ENCODE measurements at regions not wholly inside any gene's neighbourhood (a gene's known extent, or its start where the extent isn't known, plus 50 kb on each side); places are given as distances from the start of the nearest gene placed in this dataset.

DNA sequence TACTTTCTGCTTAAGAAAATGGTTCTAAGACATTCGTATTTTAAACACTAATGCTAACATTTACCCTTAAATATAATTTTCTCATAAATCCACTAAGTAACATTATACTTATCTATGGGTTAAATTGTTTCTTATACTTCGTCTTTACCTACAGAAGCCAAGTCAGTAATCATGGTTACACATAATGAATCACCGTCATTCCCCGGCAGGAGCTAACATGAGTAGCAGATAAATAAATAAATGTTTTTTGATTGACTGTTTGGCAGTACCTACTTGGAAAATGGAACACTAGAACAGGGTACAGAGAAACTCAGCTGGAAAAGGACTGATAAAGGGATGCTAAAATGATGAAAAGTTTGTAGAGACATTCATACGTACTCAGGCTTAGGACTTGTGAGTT, 430.4 kb downstream of the ACTRT1 start:
- Histone ChIP-seq H3K9me3 (no peaks in the 10 kb centered on the region), H3K4me2 (no peak overlapping the region), H3K27ac (no peak overlapping the region), H3K4me1 (no peaks in the 10 kb centered on the region), H3K4me3 (no peak overlapping the region)
- TF ChIP-seq HOXA7 (CRISPR knock-in tag; IDR thresholded peaks at IDR 0.05): no peak
- TF ChIP-seq EHF (CRISPR knock-in tag; IDR thresholded peaks at IDR 0.05): no peak
- no peak for TF ChIP-seq MAZ (IDR thresholded peaks at IDR 0.05; ENCODE audit: borderline replicate concordance, low read depth, low read length)
- TF ChIP-seq RCOR1 (IDR thresholded peaks at IDR 0.05; ENCODE audit: low read depth, low read length): no peak
- TF ChIP-seq PHF8 (IDR thresholded peaks at IDR 0.05; ENCODE audit: borderline replicate concordance, low read depth): no peak
- no peak for TF ChIP-seq ZFP36 (IDR thresholded peaks at IDR 0.05; ENCODE audit: borderline replicate concordance, partially characterized antibody)
- no peak for TF ChIP-seq ZNF302 (CRISPR knock-in tag; IDR thresholded peaks at IDR 0.05)
- TF ChIP-seq SMC3 (IDR thresholded peaks at IDR 0.05): no peak
- TF ChIP-seq, protein P1, sequence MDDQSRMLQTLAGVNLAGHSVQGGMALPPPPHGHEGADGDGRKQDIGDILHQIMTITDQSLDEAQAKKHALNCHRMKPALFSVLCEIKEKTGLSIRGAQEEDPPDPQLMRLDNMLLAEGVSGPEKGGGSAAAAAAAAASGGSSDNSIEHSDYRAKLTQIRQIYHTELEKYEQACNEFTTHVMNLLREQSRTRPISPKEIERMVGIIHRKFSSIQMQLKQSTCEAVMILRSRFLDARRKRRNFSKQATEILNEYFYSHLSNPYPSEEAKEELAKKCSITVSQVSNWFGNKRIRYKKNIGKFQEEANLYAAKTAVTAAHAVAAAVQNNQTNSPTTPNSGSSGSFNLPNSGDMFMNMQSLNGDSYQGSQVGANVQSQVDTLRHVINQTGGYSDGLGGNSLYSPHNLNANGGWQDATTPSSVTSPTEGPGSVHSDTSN (IDR thresholded peaks at IDR 0.05): no peak
- TF ChIP-seq MYC (IDR thresholded peaks at IDR 0.05; ENCODE audit: borderline replicate concordance, low read length): no peak
- TF ChIP-seq, protein P2, sequence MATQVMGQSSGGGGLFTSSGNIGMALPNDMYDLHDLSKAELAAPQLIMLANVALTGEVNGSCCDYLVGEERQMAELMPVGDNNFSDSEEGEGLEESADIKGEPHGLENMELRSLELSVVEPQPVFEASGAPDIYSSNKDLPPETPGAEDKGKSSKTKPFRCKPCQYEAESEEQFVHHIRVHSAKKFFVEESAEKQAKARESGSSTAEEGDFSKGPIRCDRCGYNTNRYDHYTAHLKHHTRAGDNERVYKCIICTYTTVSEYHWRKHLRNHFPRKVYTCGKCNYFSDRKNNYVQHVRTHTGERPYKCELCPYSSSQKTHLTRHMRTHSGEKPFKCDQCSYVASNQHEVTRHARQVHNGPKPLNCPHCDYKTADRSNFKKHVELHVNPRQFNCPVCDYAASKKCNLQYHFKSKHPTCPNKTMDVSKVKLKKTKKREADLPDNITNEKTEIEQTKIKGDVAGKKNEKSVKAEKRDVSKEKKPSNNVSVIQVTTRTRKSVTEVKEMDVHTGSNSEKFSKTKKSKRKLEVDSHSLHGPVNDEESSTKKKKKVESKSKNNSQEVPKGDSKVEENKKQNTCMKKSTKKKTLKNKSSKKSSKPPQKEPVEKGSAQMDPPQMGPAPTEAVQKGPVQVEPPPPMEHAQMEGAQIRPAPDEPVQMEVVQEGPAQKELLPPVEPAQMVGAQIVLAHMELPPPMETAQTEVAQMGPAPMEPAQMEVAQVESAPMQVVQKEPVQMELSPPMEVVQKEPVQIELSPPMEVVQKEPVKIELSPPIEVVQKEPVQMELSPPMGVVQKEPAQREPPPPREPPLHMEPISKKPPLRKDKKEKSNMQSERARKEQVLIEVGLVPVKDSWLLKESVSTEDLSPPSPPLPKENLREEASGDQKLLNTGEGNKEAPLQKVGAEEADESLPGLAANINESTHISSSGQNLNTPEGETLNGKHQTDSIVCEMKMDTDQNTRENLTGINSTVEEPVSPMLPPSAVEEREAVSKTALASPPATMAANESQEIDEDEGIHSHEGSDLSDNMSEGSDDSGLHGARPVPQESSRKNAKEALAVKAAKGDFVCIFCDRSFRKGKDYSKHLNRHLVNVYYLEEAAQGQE (IDR thresholded peaks at IDR 0.05): no peak
- no peak for TF ChIP-seq ZSCAN20 (CRISPR knock-in tag; IDR thresholded peaks at IDR 0.05)
- TF ChIP-seq RARB (CRISPR knock-in tag; IDR thresholded peaks at IDR 0.05): no peak
- WGBS (ENCODE audit: missing lambda C conversion rate): 4% methylated on average over 5 of the region's 5 CpGs
- ChIA-PET CTCF (no interaction called here), POLR2A (no interaction called here)
- no peak for FAIRE-seq
- no peak for DNase-seq (ENCODE audit: low read depth in 1 of 2, low spot score in 1 of 2)
- ATAC-seq: no peak

DNA sequence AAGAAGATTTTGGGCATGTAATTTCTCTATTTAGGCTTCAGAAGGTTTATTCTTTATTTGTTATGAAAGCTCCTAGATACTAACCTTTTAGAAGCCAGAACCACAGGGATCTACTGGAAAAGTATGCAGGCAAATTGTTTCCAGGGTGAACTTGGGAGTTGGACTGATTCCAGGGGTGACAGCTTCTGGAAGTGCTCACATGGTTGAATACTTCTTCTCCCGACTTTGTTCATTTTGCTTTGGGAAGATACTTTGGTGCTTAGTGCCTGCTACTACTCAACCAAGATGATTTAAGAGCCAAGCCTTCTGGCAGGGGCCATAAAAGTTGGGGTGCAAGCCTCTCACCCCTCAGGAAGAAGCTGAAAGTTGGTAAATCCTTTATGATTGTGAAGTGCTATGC, 445.6 kb downstream of the ACTRT1 start:
- Histone ChIP-seq H3K9me3 (no peaks in the 10 kb centered on the region), H3K4me2 (no peak overlapping the region), H3K27ac (no peak overlapping the region), H3K4me3 (no peak overlapping the region), H3K4me1 (no peaks in the 10 kb centered on the region)
- WGBS (ENCODE audit: missing lambda C conversion rate): 0% methylated on average over 1 of the region's 1 CpG
- DNase-seq (ENCODE audit: low read depth in 1 of 2, low spot score in 1 of 2) (no peak), FAIRE-seq (no peak), ATAC-seq (no peak)
- ChIA-PET POLR2A (no interaction called here), CTCF (no interaction called here)
- no peak for TF ChIP-seq CHD4 (IDR thresholded peaks at IDR 0.05; ENCODE audit: borderline replicate concordance)
- no peak for TF ChIP-seq FOXS1 (CRISPR knock-in tag; IDR thresholded peaks at IDR 0.05)
- TF ChIP-seq SMC3 (IDR thresholded peaks at IDR 0.05): no peak
- no peak for TF ChIP-seq TP53 (CRISPR knock-in tag; IDR thresholded peaks at IDR 0.05)
- TF ChIP-seq RNF2 (IDR thresholded peaks at IDR 0.05; ENCODE audit: borderline replicate concordance, low read depth): no peak
- no peak for TF ChIP-seq ZFP36 (IDR thresholded peaks at IDR 0.05; ENCODE audit: borderline replicate concordance, partially characterized antibody)
- no peak for TF ChIP-seq HOXA7 (CRISPR knock-in tag; IDR thresholded peaks at IDR 0.05)
- TF ChIP-seq, protein P1 (IDR thresholded peaks at IDR 0.05): no peak
- no peak for TF ChIP-seq ESRRA (IDR thresholded peaks at IDR 0.05; ENCODE audit: borderline replicate concordance, low read length)
- TF ChIP-seq, protein P3, sequence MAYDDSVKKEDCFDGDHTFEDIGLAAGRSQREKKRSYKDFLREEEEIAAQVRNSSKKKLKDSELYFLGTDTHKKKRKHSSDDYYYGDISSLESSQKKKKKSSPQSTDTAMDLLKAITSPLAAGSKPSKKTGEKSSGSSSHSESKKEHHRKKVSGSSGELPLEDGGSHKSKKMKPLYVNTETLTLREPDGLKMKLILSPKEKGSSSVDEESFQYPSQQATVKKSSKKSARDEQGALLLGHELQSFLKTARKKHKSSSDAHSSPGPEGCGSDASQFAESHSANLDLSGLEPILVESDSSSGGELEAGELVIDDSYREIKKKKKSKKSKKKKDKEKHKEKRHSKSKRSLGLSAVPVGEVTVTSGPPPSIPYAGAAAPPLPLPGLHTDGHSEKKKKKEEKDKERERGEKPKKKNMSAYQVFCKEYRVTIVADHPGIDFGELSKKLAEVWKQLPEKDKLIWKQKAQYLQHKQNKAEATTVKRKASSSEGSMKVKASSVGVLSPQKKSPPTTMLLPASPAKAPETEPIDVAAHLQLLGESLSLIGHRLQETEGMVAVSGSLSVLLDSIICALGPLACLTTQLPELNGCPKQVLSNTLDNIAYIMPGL (CRISPR knock-in tag; IDR thresholded peaks at IDR 0.05; ENCODE audit: borderline replicate concordance): no peak
